Keratinocyte (primary cell): ENCODE measurements at regions not wholly inside any gene's neighbourhood (a gene's known extent, or its start where the extent isn't known, plus 50 kb on each side); places are given as distances from the start of the nearest gene placed in this dataset.

Experiments
- DNase-seq: peaks from one replicate; pipeline ENCODE4 v3.0.0-alpha.2; 2011; ENCODE audit warnings: low read depth, missing footprints, low spot score
- FAIRE-seq: peaks from 2 replicates; lab custom pipeline; 2011; peaks lifted over from hg19 to GRCh38; lab: Jason Lieb, UNC
- H2AFZ ChIP-seq: 2 replicates; pipeline ENCODE4 v1.6.0; 2012; ENCODE audit warnings: low read length, control low read depth, inconsistent platforms; ENCODE audit not compliant: control insufficient read depth
- H3K27ac ChIP-seq: 2 replicates; pipeline ENCODE4 v1.5.1; 2011; ENCODE audit warnings: low read length; ENCODE audit not compliant: control insufficient read depth, insufficient read depth
- H3K27me3 ChIP-seq: 3 replicates; pipeline ENCODE4 v1.6.0; 2011; ENCODE audit warnings: low read length; ENCODE audit not compliant: control insufficient read depth, insufficient read depth; ENCODE audit errors: extremely low read depth
- H3K36me3 ChIP-seq, 2 experiments: 2 replicates in 1 of 2; 3 replicates in 1 of 2; pipeline ENCODE4 v1.5.1; 2011; ENCODE audit warnings: low read length in 2 of 2, mild to moderate bottlenecking in 1 of 2; ENCODE audit not compliant: control insufficient read depth in 2 of 2, insufficient read depth in 2 of 2; ENCODE audit errors: extremely low read depth in 1 of 2
- H3K4me1 ChIP-seq: 3 replicates; pipeline ENCODE4 v1.5.1; 2011; ENCODE audit warnings: low read length; ENCODE audit not compliant: control insufficient read depth, insufficient read depth; ENCODE audit errors: extremely low read depth
- H3K4me2 ChIP-seq: 3 replicates; pipeline ENCODE4 v1.6.0; 2011; ENCODE audit warnings: low read depth, low read length; ENCODE audit not compliant: control insufficient read depth, insufficient read depth; ENCODE audit errors: extremely low read depth
- H3K4me3 ChIP-seq, 3 experiments: fragments of 200-600 bp in 1 of 3; sonication (generic) in 1 of 3; 2 replicates in 2 of 3; 3 replicates in 1 of 3; pipeline ENCODE4 v1.5.1; 2011 to 2016; ENCODE audit warnings: low read length in 3 of 3, mild to moderate bottlenecking in 3 of 3, control low read depth in 2 of 3, inconsistent platforms in 1 of 3, low read depth in 1 of 3, mixed read lengths in 1 of 3, mixed run types in 1 of 3, moderate library complexity in 1 of 3; ENCODE audit not compliant: control insufficient read depth in 2 of 3, insufficient read depth in 2 of 3; ENCODE audit errors: extremely low read depth in 1 of 3
- H3K79me2 ChIP-seq: 2 replicates; pipeline ENCODE4 v1.6.0; 2012; ENCODE audit warnings: low read length; ENCODE audit not compliant: control insufficient read depth, insufficient read depth
- H3K9ac ChIP-seq: 3 replicates; pipeline ENCODE4 v1.6.0; 2011; ENCODE audit warnings: low read length; ENCODE audit not compliant: control insufficient read depth, insufficient read depth; ENCODE audit errors: extremely low read depth
- H3K9me1 ChIP-seq: 3 replicates; pipeline ENCODE4 v1.6.0; 2011; ENCODE audit warnings: low read length; ENCODE audit not compliant: control insufficient read depth, insufficient read depth; ENCODE audit errors: extremely low read depth
- H3K9me3 ChIP-seq: 2 replicates; pipeline ENCODE4 v1.5.1; 2012; ENCODE audit warnings: low read depth, low read length; ENCODE audit not compliant: control insufficient read depth
- H4K20me1 ChIP-seq: 3 replicates; pipeline ENCODE4 v1.6.0; 2011; ENCODE audit warnings: low read length; ENCODE audit not compliant: control insufficient read depth, insufficient read depth; ENCODE audit errors: extremely low read depth
- EZH2 ChIP-seq: IDR thresholded peaks from one replicate; pipeline ENCODE4 v1.6.1; 2012; ENCODE audit warnings: inconsistent platforms, mild to moderate bottlenecking, low read length, moderate library complexity
- dilution Hi-C: fragments of 300-500 bp; cut with MboI; formaldehyde crosslinking; loops from one replicate; pipeline ENCODE4 v1.7.0; 2020; ENCODE audit warnings: low sequenced_read_pairs; ENCODE audit not compliant: extremely low pct_ligation_motif_present
- TF ChIP-seq, protein P1 (sequence below), 3 experiments: IDR thresholded peaks in 1 of 3; conservative IDR thresholded peaks in 1 of 3; optimal IDR thresholded peaks in 1 of 3; 2 replicates in 2 of 3; 3 replicates in 1 of 3; pipeline versions ENCODE3 to v1.5.1; 2011; ENCODE audit warnings: low read length in 3 of 3, mild to moderate bottlenecking in 3 of 3, moderate library complexity in 2 of 3, control low read depth in 1 of 3, inconsistent platforms in 1 of 3; ENCODE audit not compliant: insufficient read depth in 2 of 3; ENCODE audit errors: extremely low read depth in 1 of 3

DNA sequence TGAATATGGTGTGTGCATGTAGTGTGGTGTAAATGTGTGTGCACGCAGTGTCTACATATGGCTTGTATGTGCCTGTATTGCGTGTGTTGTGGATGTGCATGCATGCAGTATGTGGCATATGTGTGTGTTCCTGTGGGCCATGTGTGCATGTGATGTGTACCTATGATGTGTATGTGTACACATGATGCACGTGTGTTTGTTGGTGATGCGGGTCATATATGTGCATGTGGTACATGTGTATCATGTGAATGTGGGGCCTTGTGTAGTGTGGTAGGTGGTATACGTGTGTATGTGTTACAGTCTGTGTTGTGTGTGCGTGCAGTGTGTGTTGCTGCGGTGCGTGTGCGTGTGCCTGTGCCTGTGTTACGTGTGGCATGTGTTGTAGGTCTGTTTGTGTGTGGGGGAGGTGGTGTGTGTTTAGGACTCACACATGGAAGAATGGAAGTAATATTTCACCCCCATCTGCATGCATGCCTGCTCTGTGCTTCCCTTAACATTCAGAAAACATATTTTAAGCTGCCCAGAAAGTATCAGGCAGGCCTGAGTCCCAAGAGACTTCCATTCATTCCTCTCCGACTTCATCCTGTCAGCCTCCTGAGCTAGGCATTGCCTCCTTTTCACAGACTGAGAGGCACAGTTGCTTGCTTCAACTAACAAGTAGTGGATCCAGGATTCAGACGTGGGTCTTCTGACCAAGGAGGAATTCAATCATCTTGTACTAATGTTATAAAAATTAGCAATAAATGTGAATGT is 55.4 kb upstream of the RUFY1 start:
- Histone ChIP-seq H3K4me2 (no peak overlapping the region), H3K9ac (no peak overlapping the region), H3K27ac (no peak overlapping the region), H3K79me2 (no peaks in the 10 kb centered on the region), H3K9me1 (no peaks in the 10 kb centered on the region), H4K20me1 (no peaks in the 10 kb centered on the region), H3K9me3 (no peaks in the 10 kb centered on the region), H3K27me3 (no peaks in the 10 kb centered on the region), H2AFZ (no peak overlapping the region), H3K36me3 (no peaks in the 10 kb centered on the region), H3K4me1 (no peaks in the 10 kb centered on the region), H3K4me3 (no peak overlapping the region)
- TF ChIP-seq EZH2 = no peak
- TF ChIP-seq, protein P1, sequence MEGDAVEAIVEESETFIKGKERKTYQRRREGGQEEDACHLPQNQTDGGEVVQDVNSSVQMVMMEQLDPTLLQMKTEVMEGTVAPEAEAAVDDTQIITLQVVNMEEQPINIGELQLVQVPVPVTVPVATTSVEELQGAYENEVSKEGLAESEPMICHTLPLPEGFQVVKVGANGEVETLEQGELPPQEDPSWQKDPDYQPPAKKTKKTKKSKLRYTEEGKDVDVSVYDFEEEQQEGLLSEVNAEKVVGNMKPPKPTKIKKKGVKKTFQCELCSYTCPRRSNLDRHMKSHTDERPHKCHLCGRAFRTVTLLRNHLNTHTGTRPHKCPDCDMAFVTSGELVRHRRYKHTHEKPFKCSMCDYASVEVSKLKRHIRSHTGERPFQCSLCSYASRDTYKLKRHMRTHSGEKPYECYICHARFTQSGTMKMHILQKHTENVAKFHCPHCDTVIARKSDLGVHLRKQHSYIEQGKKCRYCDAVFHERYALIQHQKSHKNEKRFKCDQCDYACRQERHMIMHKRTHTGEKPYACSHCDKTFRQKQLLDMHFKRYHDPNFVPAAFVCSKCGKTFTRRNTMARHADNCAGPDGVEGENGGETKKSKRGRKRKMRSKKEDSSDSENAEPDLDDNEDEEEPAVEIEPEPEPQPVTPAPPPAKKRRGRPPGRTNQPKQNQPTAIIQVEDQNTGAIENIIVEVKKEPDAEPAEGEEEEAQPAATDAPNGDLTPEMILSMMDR (optimal IDR thresholded peaks at IDR 0.05 in 1 of 3, IDR thresholded peaks at IDR 0.05 in 1 of 3, conservative IDR thresholded peaks at IDR 0.05 in 1 of 3; ENCODE audit: extremely low read depth in 1 of 3, insufficient read depth in 2 of 3, low read length in 3 of 3) = no peak
- dilution Hi-C loops = no loop called here
- FAIRE-seq (no peak), DNase-seq (no peak)

DNA sequence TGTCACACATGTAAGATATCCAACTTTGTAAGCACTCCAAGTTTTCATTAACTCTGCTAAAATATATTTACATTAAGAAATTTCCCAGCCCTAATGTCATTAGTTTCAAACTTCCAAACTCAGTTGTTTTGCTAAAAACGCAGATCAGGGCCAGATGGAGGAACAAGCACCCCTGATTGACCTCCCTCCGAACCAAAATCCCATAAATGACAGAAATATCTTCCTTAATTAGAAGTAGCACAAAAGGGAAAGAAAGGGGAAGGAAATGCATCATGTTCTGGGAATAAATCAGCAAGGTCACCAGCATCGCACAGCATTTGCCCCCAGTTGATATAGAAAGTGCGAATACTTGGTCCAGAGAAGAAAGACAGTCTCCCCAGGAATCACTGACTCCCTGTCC is 61.4 kb upstream of the RUFY1 start:
- TF ChIP-seq, protein P1 (optimal IDR thresholded peaks at IDR 0.05 in 1 of 3, IDR thresholded peaks at IDR 0.05 in 1 of 3, conservative IDR thresholded peaks at IDR 0.05 in 1 of 3; ENCODE audit: extremely low read depth in 1 of 3, insufficient read depth in 2 of 3, low read length in 3 of 3) = no peak
- TF ChIP-seq EZH2 = no peak
- FAIRE-seq = no peak
- Histone ChIP-seq H3K36me3 (no peaks in the 10 kb centered on the region), H3K27ac (no peak overlapping the region), H3K4me3 (no peak overlapping the region), H3K9ac (no peak overlapping the region), H4K20me1 (no peaks in the 10 kb centered on the region), H2AFZ (no peak overlapping the region), H3K4me1 (no peaks in the 10 kb centered on the region), H3K27me3 (no peaks in the 10 kb centered on the region), H3K4me2 (no peak overlapping the region), H3K79me2 (no peaks in the 10 kb centered on the region), H3K9me3 (no peaks in the 10 kb centered on the region), H3K9me1 (no peaks in the 10 kb centered on the region)
- dilution Hi-C loops = no loop called here
- no peak for DNase-seq
